ENCODE measurements at regions not wholly inside any gene's neighbourhood (a gene's known extent, or its start where the extent isn't known, plus 50 kb on each side); places are given as distances from the start of the nearest gene placed in this dataset.

- TF ChIP-seq SMC3 (IDR thresholded peaks at IDR 0.05; ENCODE audit: low read depth, low read length) (no peak), RAD21 (IDR thresholded peaks at IDR 0.05; ENCODE audit: low read length) (no peak), BHLHE40 (IDR thresholded peaks at IDR 0.05; ENCODE audit: low read depth, low read length) (no peak), FOS (IDR thresholded peaks at IDR 0.05; ENCODE audit: low read depth, low read length) (no peak), POLR2A (IDR thresholded peaks at IDR 0.05; ENCODE audit: low read depth, low read length) (no peak), MAFK (IDR thresholded peaks at IDR 0.05; ENCODE audit: low read depth, low read length) (no peak), MXI1 (IDR thresholded peaks at IDR 0.05; ENCODE audit: borderline replicate concordance, low read depth, low read length) (no peak), USF2 (IDR thresholded peaks at IDR 0.05; ENCODE audit: low read depth, low read length) (no peak), RCOR1 (IDR thresholded peaks at IDR 0.05; ENCODE audit: insufficient replicate concordance, low read length) (no peak), RFX5 (IDR thresholded peaks at IDR 0.05; ENCODE audit: low read depth, low read length) (no peak), MAZ (IDR thresholded peaks at IDR 0.05; ENCODE audit: borderline replicate concordance, low read depth, low read length) (no peak), CHD1 (IDR thresholded peaks at IDR 0.05; ENCODE audit: low read depth, low read length) (no peak), CEBPB (IDR thresholded peaks at IDR 0.05; ENCODE audit: low read depth, low read length) (no peak)
- TF ChIP-seq, protein P1, sequence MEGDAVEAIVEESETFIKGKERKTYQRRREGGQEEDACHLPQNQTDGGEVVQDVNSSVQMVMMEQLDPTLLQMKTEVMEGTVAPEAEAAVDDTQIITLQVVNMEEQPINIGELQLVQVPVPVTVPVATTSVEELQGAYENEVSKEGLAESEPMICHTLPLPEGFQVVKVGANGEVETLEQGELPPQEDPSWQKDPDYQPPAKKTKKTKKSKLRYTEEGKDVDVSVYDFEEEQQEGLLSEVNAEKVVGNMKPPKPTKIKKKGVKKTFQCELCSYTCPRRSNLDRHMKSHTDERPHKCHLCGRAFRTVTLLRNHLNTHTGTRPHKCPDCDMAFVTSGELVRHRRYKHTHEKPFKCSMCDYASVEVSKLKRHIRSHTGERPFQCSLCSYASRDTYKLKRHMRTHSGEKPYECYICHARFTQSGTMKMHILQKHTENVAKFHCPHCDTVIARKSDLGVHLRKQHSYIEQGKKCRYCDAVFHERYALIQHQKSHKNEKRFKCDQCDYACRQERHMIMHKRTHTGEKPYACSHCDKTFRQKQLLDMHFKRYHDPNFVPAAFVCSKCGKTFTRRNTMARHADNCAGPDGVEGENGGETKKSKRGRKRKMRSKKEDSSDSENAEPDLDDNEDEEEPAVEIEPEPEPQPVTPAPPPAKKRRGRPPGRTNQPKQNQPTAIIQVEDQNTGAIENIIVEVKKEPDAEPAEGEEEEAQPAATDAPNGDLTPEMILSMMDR (conservative IDR thresholded peaks at IDR 0.05; ENCODE audit: low read depth, low read length), result no peak
These were observed 185.3 kb downstream of the CRLF2 start for GRCh38 chrX:1027133-1027532.
